Left lung (tissue), 4 donors: ENCODE measurements at regions not wholly inside any gene's neighbourhood (a gene's known extent, or its start where the extent isn't known, plus 50 kb on each side); places are given as distances from the start of the nearest gene placed in this dataset.

Experiments
- ATAC-seq: fragments of 200-7000 bp; cut with Tn5 transposase; one replicate; pipeline ENCODE4 v1.9.1; 2020; ENCODE audit warnings: moderate library complexity
- DNase-seq, 4 donors: peaks; one replicate each; pipeline ENCODE4 v3.0.0-alpha.2; 2013 to 2020
- H3K27ac ChIP-seq, 2 donors: fragments of 200-600 bp; sonication (generic) in 1 of 2; one replicate each; pipeline versions ENCODE4 v1.5.0 to v1.8.0; 2020 to 2021
- H3K27me3 ChIP-seq, 2 donors: fragments of 200-600 bp; sonication (generic) in 1 of 2; one replicate each; pipeline versions ENCODE4 v1.5.0 to v1.8.0; 2020 to 2021
- H3K36me3 ChIP-seq, 2 donors: fragments of 200-600 bp; sonication (generic) in 1 of 2; one replicate each; pipeline versions ENCODE4 v1.5.0 to v1.8.0; 2020 to 2021
- H3K4me1 ChIP-seq, 2 donors: fragments of 200-600 bp; one replicate each; pipeline ENCODE4 v1.8.0; 2021
- H3K4me3 ChIP-seq, 2 donors: fragments of 200-600 bp; sonication (generic) in 1 of 2; one replicate each; pipeline versions ENCODE4 v1.5.0 to v1.8.0; 2020 to 2021; ENCODE audit warnings: mild to moderate bottlenecking in 1 of 2
- H3K9me3 ChIP-seq, 2 donors: fragments of 200-600 bp; sonication (generic) in 1 of 2; one replicate each; pipeline versions ENCODE4 v1.5.0 to v1.8.0; 2020 to 2021
- CTCF ChIP-seq, 2 donors: fragments of 200-600 bp; sonication (generic) in 1 of 2; IDR thresholded peaks; one replicate each; pipeline versions ENCODE4 v1.5.0 to v1.8.0; 2021; ENCODE audit warnings: antibody characterized with exemption in 2 of 2
- intact Hi-C, 2 donors: fragments of 100-400 bp; cut with DNase I; formaldehyde crosslinking; loops; one replicate each; pipeline versions ENCODE4 v1.11.2 to v1.14.2; 2022
- donor health status: DM: no; HTN: yes; CAD: no.
- donor health status: DM: no; HTN: no; CAD: no.

DNA sequence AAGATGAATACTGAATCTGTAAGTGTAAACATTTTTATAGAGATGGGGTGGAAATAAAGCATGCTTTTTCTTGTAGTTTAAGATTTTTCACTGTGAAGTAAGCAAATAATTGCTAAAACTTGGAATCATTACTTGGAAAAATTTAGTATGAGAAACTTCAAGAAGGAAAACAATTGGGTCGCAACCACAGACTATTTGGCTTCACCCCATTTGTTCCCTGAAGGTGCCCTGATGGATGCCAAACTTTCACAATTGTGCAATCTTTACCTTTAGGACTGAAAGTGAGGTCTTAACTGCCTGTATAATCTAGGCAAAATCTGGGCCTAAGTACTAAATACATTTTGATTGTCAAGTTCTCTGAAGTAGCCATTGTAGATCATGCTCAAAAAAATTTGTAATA lies 330.1 kb downstream of the HDGFL1 start:
- ATAC-seq (no peak), DNase-seq (no peak)
- Histone ChIP-seq H3K27ac (no peak overlapping the region), H3K36me3 (no peaks in the 10 kb centered on the region), H3K4me3 (no peak overlapping the region), H3K27me3 (no peaks in the 10 kb centered on the region), H3K9me3 (no peaks in the 10 kb centered on the region), H3K4me1 (no peaks in the 10 kb centered on the region)
- TF ChIP-seq CTCF (IDR thresholded peaks at IDR 0.05) = no peak
- intact Hi-C loops = no loop called here

GRCh38 chr6:22903826-22904225 lies 334.5 kb downstream of the HDGFL1 start:
- DNase-seq (no peak), ATAC-seq (no peak)
- no peaks in the 10 kb centered on the region for H3K27me3 ChIP-seq
- H3K27ac ChIP-seq = no peak overlapping the region
- intact Hi-C loops = no loop called here
- no peaks in the 10 kb centered on the region for H3K36me3 ChIP-seq
- H3K4me3 ChIP-seq = no peak overlapping the region
- H3K9me3 ChIP-seq = no peaks in the 10 kb centered on the region
- TF ChIP-seq CTCF (IDR thresholded peaks at IDR 0.05) = no peak
- no peaks in the 10 kb centered on the region for H3K4me1 ChIP-seq

GRCh38 chr6:22904431-22904830 lies 335.1 kb downstream of the HDGFL1 start:
- H3K27ac ChIP-seq = no peak overlapping the region

GRCh38 chr6:22906091-22906549 lies 336.8 kb downstream of the HDGFL1 start:
- H3K36me3 ChIP-seq = no peaks in the 10 kb centered on the region
- H3K4me1 ChIP-seq = no peaks in the 10 kb centered on the region

More at GRCh38 chr6:22904431-22904830, 335.1 kb downstream of the HDGFL1 start:
- H3K4me3 ChIP-seq = no peak overlapping the region
- no peaks in the 10 kb centered on the region for H3K27me3 ChIP-seq
- H3K4me1 ChIP-seq = no peaks in the 10 kb centered on the region
- ATAC-seq = no peak
- intact Hi-C loops = no loop called here
- no peak for TF ChIP-seq CTCF (IDR thresholded peaks at IDR 0.05)
- H3K36me3 ChIP-seq = no peaks in the 10 kb centered on the region
- H3K9me3 ChIP-seq = no peaks in the 10 kb centered on the region
- no peak for DNase-seq

GRCh38 chr6:22907085-22907484 lies 337.7 kb downstream of the HDGFL1 start:
- H3K27ac ChIP-seq = no peak overlapping the region
- no peaks in the 10 kb centered on the region for H3K27me3 ChIP-seq
- DNase-seq = no peak
- TF ChIP-seq CTCF (IDR thresholded peaks at IDR 0.05) = no peak
- H3K4me3 ChIP-seq = no peak overlapping the region
- H3K4me1 ChIP-seq = no peaks in the 10 kb centered on the region
- no peaks in the 10 kb centered on the region for H3K36me3 ChIP-seq
- no peak for ATAC-seq
- no peaks in the 10 kb centered on the region for H3K9me3 ChIP-seq
- intact Hi-C loops = no loop called here

More at GRCh38 chr6:22906091-22906549, 336.8 kb downstream of the HDGFL1 start:
- Histone ChIP-seq H3K9me3 (no peaks in the 10 kb centered on the region), H3K27ac (no peak overlapping the region), H3K27me3 (no peaks in the 10 kb centered on the region), H3K4me3 (no peak overlapping the region)
- no peak for TF ChIP-seq CTCF (IDR thresholded peaks at IDR 0.05)
- ATAC-seq (peak; percentile 98), DNase-seq (peak in 1 of 4 donors; percentile 46)
- intact Hi-C loops = no loop called here
